ENCODE measurements at regions not wholly inside any gene's neighbourhood (a gene's known extent, or its start where the extent isn't known, plus 50 kb on each side); places are given as distances from the start of the nearest gene placed in this dataset.

DNA sequence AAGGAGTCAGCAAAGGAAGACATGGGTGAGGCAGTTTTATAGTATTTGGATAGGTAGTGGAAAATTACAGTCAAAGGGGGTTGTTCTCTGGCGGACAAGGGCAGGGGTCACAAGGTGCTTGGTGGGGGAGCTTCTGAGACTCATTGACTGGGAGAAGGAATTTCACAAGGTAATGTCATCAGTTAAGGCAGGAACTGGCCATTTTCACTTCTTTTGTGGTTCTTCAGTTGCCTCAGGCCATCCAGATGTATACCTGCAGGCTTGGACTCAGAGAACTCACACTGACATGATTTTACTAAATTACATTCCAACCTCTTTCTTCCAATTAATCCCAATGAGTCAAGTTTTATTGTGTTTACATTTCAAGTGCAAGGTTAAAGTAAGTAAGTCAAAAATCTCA lies 240.5 kb upstream of the API5 start:
- WGBS (ENCODE audit: insufficient coverage): 93% methylated on average over 1 of the region's 1 CpG
- Mint-ChIP-seq H3K27ac (no peak overlapping the region), H3K27me3 (ENCODE audit: low read depth in 2 of 2) (no peaks in the 10 kb centered on the region), H3K4me3 (no peak overlapping the region), H3K4me1 (no peaks in the 10 kb centered on the region), H3K36me3 (no peaks in the 10 kb centered on the region), H3K9me3 (peaks cover 5 to 13% of the 10 kb centered on the region in 2 donors)
- Histone ChIP-seq H3K27me3 (ENCODE audit: control insufficient read depth, insufficient read depth, low read length) (no peaks in the 10 kb centered on the region), H3K36me3 (ENCODE audit: control insufficient read depth, insufficient read depth, low read length) (no peaks in the 10 kb centered on the region), H3K9me3 (ENCODE audit: control insufficient read depth, insufficient read depth, low read length) (peaks cover 4% of the 10 kb centered on the region), H3K27ac (ENCODE audit: low read length) (no peak overlapping the region), H3K4me1 (ENCODE audit: control insufficient read depth, insufficient read depth, low read length) (no peaks in the 10 kb centered on the region), H3K4me3 (ENCODE audit: low read length) (no peak overlapping the region)
- DNase-seq (no peak), ATAC-seq (no peak)
- TF ChIP-seq, protein P1, sequence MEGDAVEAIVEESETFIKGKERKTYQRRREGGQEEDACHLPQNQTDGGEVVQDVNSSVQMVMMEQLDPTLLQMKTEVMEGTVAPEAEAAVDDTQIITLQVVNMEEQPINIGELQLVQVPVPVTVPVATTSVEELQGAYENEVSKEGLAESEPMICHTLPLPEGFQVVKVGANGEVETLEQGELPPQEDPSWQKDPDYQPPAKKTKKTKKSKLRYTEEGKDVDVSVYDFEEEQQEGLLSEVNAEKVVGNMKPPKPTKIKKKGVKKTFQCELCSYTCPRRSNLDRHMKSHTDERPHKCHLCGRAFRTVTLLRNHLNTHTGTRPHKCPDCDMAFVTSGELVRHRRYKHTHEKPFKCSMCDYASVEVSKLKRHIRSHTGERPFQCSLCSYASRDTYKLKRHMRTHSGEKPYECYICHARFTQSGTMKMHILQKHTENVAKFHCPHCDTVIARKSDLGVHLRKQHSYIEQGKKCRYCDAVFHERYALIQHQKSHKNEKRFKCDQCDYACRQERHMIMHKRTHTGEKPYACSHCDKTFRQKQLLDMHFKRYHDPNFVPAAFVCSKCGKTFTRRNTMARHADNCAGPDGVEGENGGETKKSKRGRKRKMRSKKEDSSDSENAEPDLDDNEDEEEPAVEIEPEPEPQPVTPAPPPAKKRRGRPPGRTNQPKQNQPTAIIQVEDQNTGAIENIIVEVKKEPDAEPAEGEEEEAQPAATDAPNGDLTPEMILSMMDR (IDR thresholded peaks at IDR 0.05): no peak
- intact Hi-C loops (cut with micrococcal nuclease): no loop called here

DNA sequence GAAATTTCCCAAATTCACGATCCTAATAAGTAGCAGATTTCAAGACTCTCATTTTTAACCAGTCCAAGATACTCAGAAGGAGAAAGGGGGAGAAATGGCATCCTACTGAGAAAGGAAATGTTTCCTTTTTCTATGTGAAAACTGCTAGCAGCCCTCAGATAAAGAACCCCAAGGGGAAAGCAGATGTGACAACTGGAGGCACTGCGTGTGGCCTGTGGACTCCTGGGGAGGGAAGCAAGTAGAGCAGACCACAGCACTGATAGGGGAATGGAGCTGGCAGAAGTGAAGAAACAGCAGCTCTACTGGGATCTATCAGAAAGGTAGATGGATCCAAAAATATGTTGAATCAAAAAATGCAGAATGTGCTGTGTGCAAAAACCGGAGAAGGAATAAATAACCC lies 239.7 kb upstream of the API5 start:
- no peaks in the 10 kb centered on the region for H3K4me1 ChIP-seq (ENCODE audit: control insufficient read depth, insufficient read depth, low read length)
- H3K27ac Mint-ChIP-seq: no peak overlapping the region
- DNase-seq (no peak), ATAC-seq (no peak)
- no peaks in the 10 kb centered on the region for H3K27me3 Mint-ChIP-seq (ENCODE audit: low read depth in 2 of 2)
- no peaks in the 10 kb centered on the region for H3K27me3 ChIP-seq (ENCODE audit: control insufficient read depth, insufficient read depth, low read length)
- peaks cover 5 to 13% of the 10 kb centered on the region in 2 donors for H3K9me3 Mint-ChIP-seq
- WGBS (ENCODE audit: insufficient coverage): 22% methylated on average over 2 of the region's 3 CpGs
- no peaks in the 10 kb centered on the region for H3K36me3 Mint-ChIP-seq
- H3K9me3 ChIP-seq (ENCODE audit: control insufficient read depth, insufficient read depth, low read length): peaks cover 4% of the 10 kb centered on the region
- H3K36me3 ChIP-seq (ENCODE audit: control insufficient read depth, insufficient read depth, low read length): no peaks in the 10 kb centered on the region
- no peak overlapping the region for H3K27ac ChIP-seq (ENCODE audit: low read length)
- H3K4me3 ChIP-seq (ENCODE audit: low read length): no peak overlapping the region
- TF ChIP-seq, protein P1 (IDR thresholded peaks at IDR 0.05): no peak
- no peak overlapping the region for H3K4me3 Mint-ChIP-seq
- no peaks in the 10 kb centered on the region for H3K4me1 Mint-ChIP-seq
- intact Hi-C loops (cut with micrococcal nuclease): no loop called here

DNA sequence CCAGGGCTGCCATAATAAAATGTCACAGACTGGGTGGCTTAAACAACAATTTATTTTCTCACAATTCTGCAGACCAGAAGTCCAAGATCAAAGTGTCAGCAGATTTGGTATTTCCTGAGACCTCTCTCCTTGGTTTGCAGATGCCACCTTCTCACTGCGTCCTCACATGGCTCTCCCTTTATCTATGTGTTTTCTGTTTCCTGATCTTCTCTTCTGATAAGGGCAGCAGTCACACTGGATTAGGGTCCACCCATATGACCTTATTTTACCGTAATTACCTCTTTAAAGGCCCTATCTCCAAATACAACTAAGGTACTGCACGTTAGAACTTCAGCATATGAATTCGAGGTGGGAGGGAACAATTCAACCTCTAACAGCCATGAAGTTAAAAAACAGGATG lies 238.9 kb upstream of the API5 start:
- Histone ChIP-seq H3K4me1 (ENCODE audit: control insufficient read depth, insufficient read depth, low read length) (no peaks in the 10 kb centered on the region), H3K27ac (ENCODE audit: low read length) (no peak overlapping the region), H3K36me3 (ENCODE audit: control insufficient read depth, insufficient read depth, low read length) (no peaks in the 10 kb centered on the region), H3K9me3 (ENCODE audit: control insufficient read depth, insufficient read depth, low read length) (peaks cover 4% of the 10 kb centered on the region), H3K4me3 (ENCODE audit: low read length) (no peak overlapping the region), H3K27me3 (ENCODE audit: control insufficient read depth, insufficient read depth, low read length) (no peaks in the 10 kb centered on the region)
- DNase-seq: no peak
- WGBS (ENCODE audit: insufficient coverage): 38% methylated on average over 4 of the region's 4 CpGs
- no peaks in the 10 kb centered on the region for H3K27me3 Mint-ChIP-seq (ENCODE audit: low read depth in 2 of 2)
- ATAC-seq: no peak
- no peak overlapping the region for H3K27ac Mint-ChIP-seq
- H3K4me1 Mint-ChIP-seq: no peaks in the 10 kb centered on the region
- peaks cover 5 to 11% of the 10 kb centered on the region in 2 donors for H3K9me3 Mint-ChIP-seq
- intact Hi-C loops (cut with micrococcal nuclease): no loop called here
- no peak overlapping the region for H3K4me3 Mint-ChIP-seq
- TF ChIP-seq, protein P1 (IDR thresholded peaks at IDR 0.05): no peak
- no peaks in the 10 kb centered on the region for H3K36me3 Mint-ChIP-seq

DNA sequence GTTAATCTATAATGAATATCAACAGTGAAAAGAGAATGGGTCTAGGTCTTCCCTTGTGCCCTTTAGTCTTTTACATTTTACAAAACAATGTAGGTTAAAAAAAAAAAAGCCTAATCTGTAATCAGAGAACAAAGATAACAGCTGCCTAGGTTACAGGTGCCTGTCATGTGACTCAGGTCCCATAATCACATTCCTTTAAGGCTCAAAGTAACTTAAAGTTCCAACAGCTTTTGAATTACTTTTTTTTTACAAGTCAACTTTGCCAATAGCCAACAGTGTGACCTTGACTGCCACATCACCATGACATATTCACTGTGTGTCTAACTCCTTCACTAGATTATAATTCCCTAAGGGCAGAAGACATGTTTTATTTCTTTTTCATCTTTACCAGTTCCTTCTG lies 237.0 kb upstream of the API5 start:
- Histone ChIP-seq H3K9me3 (ENCODE audit: control insufficient read depth, insufficient read depth, low read length) (peaks cover 4% of the 10 kb centered on the region), H3K4me1 (ENCODE audit: control insufficient read depth, insufficient read depth, low read length) (no peaks in the 10 kb centered on the region), H3K36me3 (ENCODE audit: control insufficient read depth, insufficient read depth, low read length) (no peaks in the 10 kb centered on the region), H3K27ac (ENCODE audit: low read length) (no peak overlapping the region), H3K4me3 (ENCODE audit: low read length) (no peak overlapping the region), H3K27me3 (ENCODE audit: control insufficient read depth, insufficient read depth, low read length) (no peaks in the 10 kb centered on the region)
- ATAC-seq: no peak
- Mint-ChIP-seq H3K27ac (no peak overlapping the region), H3K36me3 (no peaks in the 10 kb centered on the region), H3K4me3 (no peak overlapping the region), H3K9me3 (peaks cover 6 to 7% of the 10 kb centered on the region in 2 donors), H3K27me3 (ENCODE audit: low read depth in 2 of 2) (no peaks in the 10 kb centered on the region), H3K4me1 (no peaks in the 10 kb centered on the region)
- TF ChIP-seq, protein P1 (IDR thresholded peaks at IDR 0.05): no peak
- no peak for DNase-seq
- intact Hi-C loops (cut with micrococcal nuclease): no loop called here

Data from natural killer cell (primary cell).